ENCODE measurements at regions not wholly inside any gene's neighbourhood (a gene's known extent, or its start where the extent isn't known, plus 50 kb on each side); places are given as distances from the start of the nearest gene placed in this dataset.

DNA sequence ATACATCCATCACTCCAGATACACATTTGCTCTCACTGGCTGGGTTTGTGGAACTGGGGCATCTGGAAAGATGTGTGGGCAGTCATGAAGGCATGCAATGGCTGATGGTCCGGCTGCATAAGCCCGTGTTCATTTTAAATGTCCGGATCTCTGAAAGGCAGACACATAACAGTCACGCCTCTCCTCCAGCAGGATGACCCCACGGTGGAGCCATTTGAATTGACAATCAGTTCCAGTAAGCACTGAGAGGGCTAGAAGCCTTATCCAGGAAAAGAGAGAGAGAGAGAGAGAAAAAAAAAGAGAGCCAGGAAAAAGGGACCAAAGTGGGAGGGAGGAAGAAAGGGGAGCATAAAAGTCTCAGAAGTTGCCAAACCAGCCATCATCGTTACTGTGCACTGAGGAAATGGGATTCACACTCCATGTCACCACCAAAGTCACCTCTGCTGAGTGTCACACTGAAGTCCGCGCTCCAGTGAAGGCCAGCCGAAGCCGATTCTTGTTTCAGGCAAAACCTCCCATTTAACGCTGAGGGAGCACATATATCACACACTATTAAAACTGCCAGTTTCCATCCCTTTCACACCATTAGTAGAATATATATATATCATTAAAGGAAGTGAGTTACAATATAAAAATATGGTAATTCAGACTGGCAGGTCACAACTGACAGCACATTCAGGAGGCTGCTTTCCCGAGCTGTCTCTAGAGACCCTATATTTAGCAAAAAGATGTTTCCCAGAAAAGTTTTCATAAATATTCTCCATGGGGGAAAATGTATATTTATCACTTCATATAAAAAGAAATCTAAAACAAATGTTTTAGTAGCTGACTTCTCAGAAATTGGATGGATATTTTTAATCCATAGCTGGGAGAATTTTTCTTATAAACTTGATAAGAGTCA, 142.0 kb downstream of the ACTR3 start:
- H3K4me2 ChIP-seq (ENCODE audit: low read length): no peak overlapping the region
- no peaks in the 10 kb centered on the region for H3K9me3 Mint-ChIP-seq (ENCODE audit: unreplicated experiment)
- no peak overlapping the region for H3K27ac ChIP-seq (ENCODE audit: low read depth, low read length)
- no peaks in the 10 kb centered on the region for H3K36me3 Mint-ChIP-seq (ENCODE audit: low read depth, unreplicated experiment)
- DNase-seq (ENCODE audit: low read depth) (no peak), FAIRE-seq (no peak)
- no peak overlapping the region for H3K4me3 ChIP-seq (ENCODE audit: insufficient read depth, low read depth, low read length)
- H3K36me3 ChIP-seq (ENCODE audit: insufficient read depth, low read length): no peaks in the 10 kb centered on the region
- H3K27me3 ChIP-seq (ENCODE audit: insufficient read depth, low read length): no peaks in the 10 kb centered on the region
- H3K4me3 Mint-ChIP-seq (ENCODE audit: unreplicated experiment): no peak overlapping the region
- TF ChIP-seq EZH2 (IDR thresholded peaks at IDR 0.05; ENCODE audit: insufficient read depth, low read length): no peak
- TF ChIP-seq CTCF (IDR thresholded peaks at IDR 0.05; ENCODE audit: insufficient read depth, low read depth, low read length): no peak
- no peak overlapping the region for H2AFZ ChIP-seq (ENCODE audit: low read depth, low read length)
- H3K79me2 ChIP-seq (ENCODE audit: insufficient read depth, low read length): no peaks in the 10 kb centered on the region
- no peaks in the 10 kb centered on the region for H3K4me1 ChIP-seq (ENCODE audit: insufficient read depth, low read length)
- no peak overlapping the region for H3K9ac ChIP-seq (ENCODE audit: low read length)
- peaks cover 2% of the 10 kb centered on the region for H3K27me3 Mint-ChIP-seq (ENCODE audit: low read depth, unreplicated experiment)
- peaks cover 3% of the 10 kb centered on the region for H3K4me1 Mint-ChIP-seq (ENCODE audit: low read depth, unreplicated experiment)
- H3K27ac Mint-ChIP-seq (ENCODE audit: unreplicated experiment): no peak overlapping the region
- H4K20me1 ChIP-seq (ENCODE audit: insufficient read depth, low read length): no peaks in the 10 kb centered on the region
- H3K9me3 ChIP-seq (ENCODE audit: insufficient read depth, low read depth, low read length): no peaks in the 10 kb centered on the region

DNA sequence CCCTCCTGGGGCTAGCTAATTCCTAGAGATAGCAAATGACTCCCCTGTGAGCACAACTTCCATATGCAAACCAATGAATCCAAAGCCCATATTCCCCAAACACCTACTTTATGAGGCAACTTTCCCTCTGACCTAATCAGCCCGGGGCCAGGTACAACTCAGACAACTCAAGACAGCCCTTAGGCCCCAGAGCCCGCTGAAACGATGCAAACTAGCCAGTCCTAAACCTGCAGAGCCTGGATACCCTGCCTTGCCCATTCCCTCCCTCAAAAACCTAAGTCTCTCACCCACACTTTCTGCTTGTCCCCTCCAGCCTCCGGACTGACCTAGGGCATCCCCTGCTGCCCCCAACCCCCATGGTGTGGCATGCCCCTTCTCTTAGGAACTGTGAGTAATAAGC, 142.8 kb downstream of the ACTR3 start:
- FAIRE-seq: no peak
- no peak overlapping the region for H3K27ac Mint-ChIP-seq (ENCODE audit: unreplicated experiment)
- H3K4me1 Mint-ChIP-seq (ENCODE audit: low read depth, unreplicated experiment): peaks cover 3% of the 10 kb centered on the region

More for the DNA sequence above, 142.8 kb downstream of the ACTR3 start:
- H3K27ac ChIP-seq (ENCODE audit: low read depth, low read length): no peak overlapping the region
- no peak overlapping the region for H3K4me3 ChIP-seq (ENCODE audit: insufficient read depth, low read depth, low read length)
- Mint-ChIP-seq H3K36me3 (ENCODE audit: low read depth, unreplicated experiment) (no peaks in the 10 kb centered on the region), H3K27me3 (ENCODE audit: low read depth, unreplicated experiment) (peaks cover 2% of the 10 kb centered on the region), H3K9me3 (ENCODE audit: unreplicated experiment) (no peaks in the 10 kb centered on the region), H3K4me3 (ENCODE audit: unreplicated experiment) (no peak overlapping the region)
- H3K36me3 ChIP-seq (ENCODE audit: insufficient read depth, low read length): no peaks in the 10 kb centered on the region
- H4K20me1 ChIP-seq (ENCODE audit: insufficient read depth, low read length): no peaks in the 10 kb centered on the region
- H2AFZ ChIP-seq (ENCODE audit: low read depth, low read length): no peak overlapping the region
- H3K79me2 ChIP-seq (ENCODE audit: insufficient read depth, low read length): no peaks in the 10 kb centered on the region
- H3K4me2 ChIP-seq (ENCODE audit: low read length): no peak overlapping the region
- H3K9me3 ChIP-seq (ENCODE audit: insufficient read depth, low read depth, low read length): no peaks in the 10 kb centered on the region
- no peak for DNase-seq (ENCODE audit: low read depth)
- no peaks in the 10 kb centered on the region for H3K4me1 ChIP-seq (ENCODE audit: insufficient read depth, low read length)
- no peak for TF ChIP-seq EZH2 (IDR thresholded peaks at IDR 0.05; ENCODE audit: insufficient read depth, low read length)
- TF ChIP-seq CTCF (IDR thresholded peaks at IDR 0.05; ENCODE audit: insufficient read depth, low read depth, low read length): no peak
- H3K27me3 ChIP-seq (ENCODE audit: insufficient read depth, low read length): no peaks in the 10 kb centered on the region
- no peak overlapping the region for H3K9ac ChIP-seq (ENCODE audit: low read length)
